AG09319 (cell line): ENCODE measurements at regions not wholly inside any gene's neighbourhood (a gene's known extent, or its start where the extent isn't known, plus 50 kb on each side); places are given as distances from the start of the nearest gene placed in this dataset.

Experiments used
- DNase-seq: peaks from one replicate; pipeline ENCODE4 v3.0.0-alpha.2; 2010; ENCODE audit warnings: low read depth; ENCODE audit errors: extremely low read depth
- CTCF ChIP-seq: IDR thresholded peaks from 2 replicates; pipeline ENCODE4 v1.5.1; 2011; ENCODE audit warnings: low read depth, mild to moderate bottlenecking, inconsistent platforms, low read length, moderate library complexity

DNA sequence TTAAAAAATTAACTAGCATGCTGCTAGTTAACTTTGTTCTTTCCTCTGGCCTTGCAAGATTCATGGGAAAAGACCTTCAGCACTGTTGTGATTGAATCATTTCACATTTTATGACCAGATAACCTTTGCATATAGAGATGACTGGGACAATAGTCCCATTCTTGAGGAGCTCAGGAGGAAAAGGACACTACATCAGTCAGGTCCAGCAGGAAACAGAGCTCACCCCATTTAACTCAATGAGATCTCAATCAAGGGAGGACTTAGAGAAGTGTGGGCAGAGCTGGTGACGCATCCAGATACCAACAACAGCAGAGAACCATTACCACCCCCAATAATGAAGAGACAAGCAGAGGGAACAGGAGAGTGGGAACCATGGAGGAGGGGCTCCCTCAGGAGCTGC, 109.4 kb upstream of the GUCA2B start:
- TF ChIP-seq CTCF: no peak
- DNase-seq: no peak

DNA sequence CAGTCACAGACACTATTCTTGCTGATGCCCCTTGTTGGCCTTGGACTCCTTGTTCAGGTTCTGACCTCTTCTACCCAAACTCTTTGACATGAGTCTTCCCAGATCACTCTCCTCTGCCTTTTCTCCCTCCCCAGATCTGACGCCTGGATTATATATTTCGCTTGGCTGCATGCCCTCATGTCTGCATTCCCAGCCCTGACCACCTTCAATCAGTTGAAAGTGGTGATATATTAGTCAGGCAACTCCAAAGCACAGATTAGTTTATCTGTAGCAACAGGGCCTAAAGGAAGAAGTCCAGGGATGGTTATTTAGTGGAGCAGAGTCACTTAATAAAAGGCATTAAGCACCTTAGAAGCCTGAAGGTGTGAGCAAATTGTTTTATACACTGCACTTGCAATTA, 110.0 kb upstream of the GUCA2B start:
- DNase-seq: no peak
- no peak for TF ChIP-seq CTCF

DNA sequence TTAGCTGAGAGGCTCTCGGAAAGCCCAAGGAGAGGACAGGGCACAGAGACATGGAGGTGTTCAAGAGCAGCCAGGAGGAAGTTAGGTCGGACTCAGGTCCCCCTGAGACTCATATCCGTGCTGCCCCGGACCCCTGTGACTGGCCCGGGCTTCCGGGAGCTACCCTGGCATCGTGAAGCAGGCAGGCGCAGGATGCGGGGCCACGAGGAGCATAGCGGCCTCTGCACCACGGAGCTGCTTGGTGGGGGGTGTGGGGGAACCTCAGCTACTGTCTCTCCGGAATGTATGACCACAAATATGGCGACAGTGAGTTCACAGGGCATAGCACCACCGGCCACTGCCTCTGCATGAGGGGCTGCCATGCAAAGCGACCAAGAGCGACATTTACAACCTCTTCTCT, 112.2 kb upstream of the GUCA2B start:
- TF ChIP-seq CTCF: no peak
- DNase-seq: no peak

GRCh38 chr1:42040159-42040558, 113.1 kb upstream of the GUCA2B start:
- DNase-seq: no peak
- TF ChIP-seq CTCF: no peak

- DNase-seq: no peak
These were observed 114.9 kb upstream of the GUCA2B start for GRCh38 chr1:42038261-42038660.

GRCh38 chr1:42037586-42037985, 115.6 kb upstream of the GUCA2B start:
- no peak for TF ChIP-seq CTCF
- DNase-seq: no peak

More at GRCh38 chr1:42038261-42038660, 114.9 kb upstream of the GUCA2B start:
- TF ChIP-seq CTCF: no peak

- TF ChIP-seq CTCF: no peak
- no peak for DNase-seq
These were observed 116.0 kb upstream of the GUCA2B start for GRCh38 chr1:42037161-42037560.
